Endothelial cell of umbilical vein (primary cell): ENCODE measurements at regions not wholly inside any gene's neighbourhood (a gene's known extent, or its start where the extent isn't known, plus 50 kb on each side); places are given as distances from the start of the nearest gene placed in this dataset.

Source experiments
- BruUV-seq: library from RNA; stranded (reverse); fragments of 400-500 nt; replicated peaks from 2 replicates; lab custom pipeline; 2021; lab: Mats Ljungman, UMichigan
- CTCF ChIA-PET: fragments of 300-600, 350-600 bp; sonication (Branson Sonifier 250); formaldehyde crosslinking; loops from one replicate; lab custom pipeline; 2021; ENCODE audit warnings: antibody characterized with exemption, inconsistent platforms; lab: Charles Lee
- POLR2A ChIA-PET: fragments of 300-600, 350-600 bp; sonication (Branson Sonifier 250); formaldehyde crosslinking; loops from one replicate; lab custom pipeline; 2021; ENCODE audit warnings: antibody characterized with exemption, inconsistent platforms; lab: Charles Lee
- DNase-seq: peaks from one replicate; pipeline ENCODE4 v3.0.0-alpha.2; 2011; ENCODE audit warnings: low read depth, low spot score
- FAIRE-seq: peaks from 2 replicates; lab custom pipeline; 2011; peaks lifted over from hg19 to GRCh38; lab: Jason Lieb, UNC
- H2AFZ ChIP-seq: 2 replicates; pipeline ENCODE4 v1.6.0; 2012; ENCODE audit warnings: low read depth, low read length, control low read depth, inconsistent platforms
- H3K27ac ChIP-seq: 2 replicates; pipeline ENCODE4 v1.5.1; 2011; ENCODE audit warnings: low read depth, mild to moderate bottlenecking, control low read depth, low read length, moderate library complexity; ENCODE audit not compliant: insufficient read depth
- H3K27me3 ChIP-seq, 2 experiments: 2 replicates each; pipeline versions ENCODE4 v1.6.0 to v1.6.1; 2011; ENCODE audit warnings: low read length in 2 of 2, mixed read lengths in 1 of 2; ENCODE audit not compliant: control insufficient read depth in 2 of 2, insufficient read depth in 2 of 2
- H3K36me3 ChIP-seq, 2 experiments: 2 replicates in 1 of 2; 3 replicates in 1 of 2; pipeline ENCODE4 v1.5.1; 2011; ENCODE audit warnings: low read length in 2 of 2, mild to moderate bottlenecking in 1 of 2, moderate library complexity in 1 of 2; ENCODE audit not compliant: control insufficient read depth in 2 of 2, insufficient read depth in 2 of 2; ENCODE audit errors: extremely low read depth in 1 of 2
- H3K4me1 ChIP-seq: 3 replicates; pipeline ENCODE4 v1.5.1; 2011; ENCODE audit warnings: mild to moderate bottlenecking, low read length; ENCODE audit not compliant: control insufficient read depth, insufficient read depth; ENCODE audit errors: extremely low read depth
- H3K4me2 ChIP-seq: 2 replicates; pipeline ENCODE4 v1.6.1; 2011; ENCODE audit warnings: low read length, control low read depth, mixed read lengths; ENCODE audit not compliant: insufficient read depth
- H3K4me3 ChIP-seq, 3 experiments: fragments of 200-600 bp in 1 of 3; sonication (generic), shearing (Covaris generic) in 1 of 3; replicated peaks in 1 of 3; 2 replicates each; pipeline ENCODE4 v1.5.1; 2011 to 2016; ENCODE audit warnings: control low read depth in 3 of 3, low read length in 3 of 3, mild to moderate bottlenecking in 2 of 3, inconsistent platforms in 1 of 3, low read depth in 1 of 3, moderate library complexity in 1 of 3; ENCODE audit not compliant: insufficient read depth in 1 of 3
- H3K79me2 ChIP-seq: 2 replicates; pipeline ENCODE4 v1.6.0; 2012; ENCODE audit warnings: low read length, inconsistent platforms; ENCODE audit not compliant: control insufficient read depth, insufficient read depth
- H3K9ac ChIP-seq: replicated peaks from 2 replicates; pipeline ENCODE3; 2011; ENCODE audit warnings: low read length, control low read depth; ENCODE audit not compliant: insufficient read depth; ENCODE audit errors: extremely low read depth
- H3K9me1 ChIP-seq: replicated peaks from 3 replicates; pipeline ENCODE4 v1.6.0; 2011; ENCODE audit warnings: mild to moderate bottlenecking, low read length; ENCODE audit not compliant: control insufficient read depth, insufficient read depth; ENCODE audit errors: extremely low read depth
- H3K9me3 ChIP-seq: replicated peaks from 2 replicates; pipeline ENCODE4 v1.5.1; 2012; ENCODE audit warnings: low read length, inconsistent platforms; ENCODE audit not compliant: control insufficient read depth, insufficient read depth
- H4K20me1 ChIP-seq: replicated peaks from 2 replicates; pipeline ENCODE3; 2011; ENCODE audit warnings: mild to moderate bottlenecking, low read length; ENCODE audit not compliant: control insufficient read depth, insufficient read depth; ENCODE audit errors: extremely low read depth
- CTCF ChIP-seq, 2 donors: IDR thresholded peaks; 1 replicate in 1 of 2; 2 replicates in 1 of 2; pipeline ENCODE4 v1.5.1; 2011; ENCODE audit warnings: low read length in 2 of 2, mild to moderate bottlenecking in 2 of 2, moderate library complexity in 2 of 2, control low read depth in 1 of 2, inconsistent platforms in 1 of 2, low read depth in 1 of 2; ENCODE audit not compliant: insufficient read depth in 1 of 2; ENCODE audit errors: extremely low read depth in 1 of 2
- EZH2 ChIP-seq: IDR thresholded peaks from 2 replicates; pipeline ENCODE4 v1.6.1; 2012; ENCODE audit warnings: borderline replicate concordance, low read depth, mild to moderate bottlenecking, moderate library complexity, low read length, inconsistent platforms; ENCODE audit not compliant: severe bottlenecking
- FOS ChIP-seq: IDR thresholded peaks from 2 replicates; pipeline ENCODE4 v1.6.1; 2011; ENCODE audit warnings: mild to moderate bottlenecking, low read length, moderate library complexity, borderline replicate concordance; ENCODE audit not compliant: insufficient read depth
- GATA2 ChIP-seq: IDR thresholded peaks from 2 replicates; pipeline ENCODE4 v1.7.0; 2011; ENCODE audit warnings: low read depth, mild to moderate bottlenecking, moderate library complexity, mixed read lengths, low read length; ENCODE audit not compliant: insufficient read length, insufficient read depth
- JUN ChIP-seq: IDR thresholded peaks from 2 replicates; pipeline ENCODE4 v1.6.1; 2011; ENCODE audit warnings: borderline replicate concordance, low read depth; ENCODE audit not compliant: insufficient read length, insufficient read depth
- MAX ChIP-seq: IDR thresholded peaks from 2 replicates; pipeline ENCODE4 v1.6.1; 2011; ENCODE audit not compliant: insufficient read depth, insufficient read length
- MYC ChIP-seq: IDR thresholded peaks from one replicate; pipeline ENCODE4 v1.6.1; 2011; ENCODE audit warnings: mild to moderate bottlenecking, low read depth, low read length
- POLR2A ChIP-seq: IDR thresholded peaks from 2 replicates; pipeline ENCODE4 v1.6.1; 2012; ENCODE audit warnings: low read depth, mild to moderate bottlenecking, control low read depth, low read length
- POLR2AphosphoS5 ChIP-seq: IDR thresholded peaks from 2 replicates; pipeline ENCODE4 v1.6.1; 2012; ENCODE audit warnings: low read depth, mild to moderate bottlenecking, control low read depth, low read length, moderate library complexity; ENCODE audit not compliant: insufficient read depth
- dilution Hi-C: fragments of 300-500 bp; cut with MboI; formaldehyde crosslinking; loops from one replicate; pipeline ENCODE4 v1.15.0; 2019; ENCODE audit warnings: low sequenced_read_pairs; ENCODE audit not compliant: extremely low pct_ligation_motif_present
- intact Hi-C: fragments of 100-400 bp; cut with micrococcal nuclease; formaldehyde crosslinking; loops from one replicate; pipeline ENCODE4 v1.10.0; 2022

GRCh38 chr16:17940584-17941364 is 395.8 kb downstream of the NPIPA8 start:
- Histone ChIP-seq H3K9me1 (no peaks in the 10 kb centered on the region), H4K20me1 (no peaks in the 10 kb centered on the region), H3K9ac (no peak overlapping the region), H2AFZ (no peak overlapping the region), H3K4me3 (no peak overlapping the region), H3K79me2 (no peaks in the 10 kb centered on the region), H3K4me2 (no peak overlapping the region), H3K27me3 (no peaks in the 10 kb centered on the region), H3K9me3 (peaks cover 4% of the 10 kb centered on the region), H3K36me3 (no peaks in the 10 kb centered on the region), H3K4me1 (no peaks in the 10 kb centered on the region), H3K27ac (no peak overlapping the region)
- no TSS peak for BruUV-seq
- FAIRE-seq (no peak), DNase-seq (no peak)
- ChIA-PET POLR2A (no interaction called here), CTCF (no interaction called here)
- TF ChIP-seq JUN (no peak), CTCF (IDR thresholded peaks at IDR 0.05; ENCODE audit: extremely low read depth in 1 of 2, insufficient read depth in 1 of 2, low read depth in 1 of 2, low read length in 2 of 2) (no peak), MYC (no peak), POLR2A (no peak), FOS (no peak), EZH2 (no peak), GATA2 (no peak), POLR2AphosphoS5 (no peak), MAX (no peak)
- dilution Hi-C loops (no loop called here), intact Hi-C loops (no loop called here)
